ENCODE measurements at regions not wholly inside any gene's neighbourhood (a gene's known extent, or its start where the extent isn't known, plus 50 kb on each side); places are given as distances from the start of the nearest gene placed in this dataset.
A peak's percentile ranks its signal among the peaks of the same experiment; 100 is the strongest.

DNA sequence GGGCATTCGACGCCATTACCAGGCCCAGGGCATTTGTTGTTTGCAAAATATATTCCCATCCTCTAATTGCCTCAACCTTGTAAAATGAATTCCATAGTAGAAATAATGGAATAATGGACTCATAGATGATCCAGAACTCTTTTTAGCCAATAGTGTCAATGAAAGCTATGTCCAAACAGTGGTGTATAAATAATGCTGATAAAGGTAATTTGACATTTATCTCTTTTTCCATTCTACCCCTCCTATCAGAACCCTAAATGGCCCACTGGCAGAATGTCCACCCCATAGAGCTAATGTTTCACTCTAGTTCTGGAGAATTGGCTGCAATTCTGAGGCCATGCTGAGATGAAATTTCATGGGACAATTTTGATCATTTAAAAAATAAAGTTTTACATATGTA is 76.4 kb upstream of the DLX6 start:
- no peak for DNase-seq

DNA sequence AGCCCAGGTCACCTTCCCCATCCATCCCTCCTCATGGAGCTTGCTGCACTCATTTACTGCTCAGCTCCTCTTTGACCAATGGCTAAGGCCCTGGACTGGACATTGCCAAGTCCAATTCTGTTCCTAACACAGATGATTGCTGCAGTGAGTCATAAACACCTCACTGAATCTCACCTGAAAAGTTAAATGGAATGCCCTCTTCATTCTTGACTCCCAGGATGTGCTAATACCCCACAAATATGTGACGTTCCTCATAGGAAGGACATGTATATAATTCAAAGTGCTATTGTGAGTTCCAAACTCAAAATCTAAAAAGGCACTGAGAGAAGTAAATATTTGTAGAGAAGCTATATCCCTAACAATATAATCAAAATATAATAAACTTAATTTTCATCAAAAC is 73.5 kb upstream of the DLX6 start:
- no peak for DNase-seq

DNA sequence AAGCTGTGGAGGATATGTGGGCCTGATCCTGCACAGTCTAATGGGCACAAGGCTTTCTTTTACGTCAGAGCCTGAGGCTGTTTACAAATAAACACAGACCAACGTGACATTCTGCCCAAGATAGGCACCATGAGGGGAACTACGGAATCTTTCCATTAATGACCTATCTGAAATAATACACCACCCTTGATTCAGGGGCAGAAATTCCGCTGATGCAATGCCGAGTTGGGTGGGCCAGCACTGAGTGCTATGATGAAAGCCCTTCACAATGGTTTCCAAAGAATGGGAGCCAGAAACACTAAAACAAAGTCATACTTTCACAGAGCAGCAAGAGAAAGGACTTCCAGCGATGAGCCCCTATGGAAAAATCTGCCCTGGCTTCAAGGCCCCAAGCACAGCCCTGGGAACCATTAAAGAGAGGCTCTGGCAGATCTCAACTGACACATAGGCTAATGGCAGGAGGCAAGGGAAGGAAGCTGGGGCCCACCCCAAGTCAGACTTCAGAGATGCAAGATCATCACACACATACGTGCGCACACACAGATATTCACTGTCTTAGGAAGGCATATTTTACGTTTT is 72.2 kb upstream of the DLX6 start:
- no peak for DNase-seq

DNA sequence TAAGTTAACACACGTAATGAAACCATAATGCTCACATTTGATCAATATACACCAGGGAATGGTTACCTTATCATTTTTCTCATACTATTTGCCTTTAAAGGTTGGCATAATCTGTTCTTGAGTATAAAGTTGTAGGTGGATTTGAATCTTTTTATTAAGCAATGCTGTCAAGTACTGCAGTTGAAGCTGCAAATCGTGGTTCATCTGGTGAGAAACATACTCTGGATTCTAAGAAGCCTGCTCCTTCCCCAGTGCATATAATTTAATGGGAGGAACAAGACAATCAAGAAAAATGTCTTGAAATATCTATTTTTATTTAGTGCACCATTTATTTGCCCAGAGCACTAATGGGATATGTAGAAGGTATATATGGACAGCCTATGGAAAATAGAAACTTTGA is 68.7 kb upstream of the DLX6 start:
- DNase-seq, result no peak

DNA sequence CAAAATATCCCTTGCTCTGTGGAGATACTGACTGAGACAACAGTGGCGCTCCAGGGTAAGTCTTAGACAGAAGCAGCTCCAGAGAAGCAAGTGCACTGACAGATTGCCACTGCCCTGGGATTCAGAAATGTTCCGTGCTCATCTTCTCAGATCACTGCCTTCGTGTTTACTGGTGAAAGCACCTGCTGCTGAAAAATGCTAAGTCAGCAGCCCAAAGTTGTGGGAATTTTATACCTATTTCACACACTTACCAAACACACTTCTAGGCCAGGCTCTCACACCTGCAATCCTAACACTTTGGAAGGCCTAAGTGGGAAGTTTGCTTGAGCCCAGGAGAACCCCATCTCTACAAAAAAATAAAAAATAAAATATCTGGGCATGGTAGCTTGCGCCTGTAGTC is 63.2 kb upstream of the DLX6 start:
- no peak for DNase-seq

DNA sequence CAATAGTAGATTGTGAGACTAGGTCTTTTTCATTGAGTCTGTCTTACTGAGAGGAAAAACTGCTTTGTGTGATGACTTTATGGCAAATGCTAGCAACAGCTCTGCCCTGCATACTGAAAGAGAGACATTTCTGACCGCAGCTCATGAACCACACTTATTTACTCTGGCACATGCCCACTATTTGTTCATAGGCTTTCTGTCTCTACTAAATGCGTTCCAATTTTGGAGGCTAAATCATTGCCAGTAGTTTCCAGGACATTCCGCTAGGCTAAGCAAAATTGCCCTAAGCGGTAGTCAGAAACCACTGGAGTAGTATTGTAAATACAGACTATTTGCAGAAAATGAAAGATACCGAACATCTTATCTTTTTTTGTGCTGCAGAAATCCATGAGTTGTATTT is 55.6 kb upstream of the DLX6 start:
- peak in 1 of 14 donors; percentile 5 for DNase-seq

DNA sequence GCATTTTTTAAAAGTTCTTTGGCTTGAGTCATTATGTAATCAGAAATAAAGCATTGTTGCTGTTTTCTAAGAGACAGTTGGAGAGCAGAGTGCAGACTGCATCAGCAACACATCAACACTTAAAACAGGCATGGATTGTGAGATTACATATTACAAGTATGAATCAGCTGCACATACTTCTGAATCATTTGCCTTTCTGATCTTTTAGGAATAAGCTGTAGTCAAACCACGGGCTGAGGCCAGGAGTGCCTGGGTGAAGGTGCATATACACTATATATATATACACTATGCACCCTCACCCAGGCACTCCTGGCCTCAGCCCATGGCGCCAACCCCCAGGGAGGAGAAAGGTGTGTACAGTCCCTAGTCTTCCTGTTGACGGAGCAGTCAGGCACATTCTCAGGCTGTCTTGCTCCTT is 52.4 kb upstream of the DLX6 start:
- DNase-seq, result no peak

DNA sequence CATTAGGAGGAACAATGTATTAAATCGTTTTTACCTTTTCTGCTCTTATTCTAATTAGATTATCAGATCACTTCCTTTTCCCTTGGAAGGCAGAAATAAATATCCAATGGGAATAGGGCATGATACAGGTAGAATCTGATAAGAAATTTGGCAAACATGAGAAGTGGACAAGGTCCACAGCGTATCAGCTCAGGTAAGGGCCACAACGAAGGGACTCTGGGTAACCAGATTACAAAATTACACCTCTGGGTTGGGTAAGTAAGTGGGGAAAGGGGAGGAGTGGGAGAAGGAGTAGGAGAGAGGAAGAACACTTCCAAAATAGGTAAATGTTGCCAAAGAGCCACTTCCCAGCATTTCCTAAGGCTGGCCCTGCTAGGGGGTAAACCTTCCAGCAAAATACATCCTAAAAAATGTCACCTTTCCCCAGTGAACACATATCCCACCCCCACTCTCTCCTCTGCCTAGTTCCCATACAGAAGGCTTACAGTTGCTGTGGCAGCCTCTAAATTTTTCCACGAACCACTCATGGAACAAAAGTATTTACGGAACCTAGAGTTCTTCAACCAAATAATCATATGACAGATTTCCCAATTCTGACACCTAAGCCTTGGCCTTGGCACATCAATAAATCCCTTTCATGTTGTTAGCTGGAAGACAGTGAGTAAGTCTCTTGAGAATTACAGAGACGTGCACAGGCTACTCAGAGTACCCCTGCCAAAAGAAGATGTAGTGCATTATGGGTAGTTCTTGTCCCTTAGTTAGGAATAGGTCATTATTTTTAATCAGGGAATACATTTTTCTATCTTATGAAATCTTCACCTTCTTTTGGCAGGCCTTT is 51.5 kb upstream of the DLX6 start:
- DNase-seq, result no peak

Data from C1 segment of cervical spinal cord (tissue), 14 donors.